ENCODE measurements at regions not wholly inside any gene's neighbourhood (a gene's known extent, or its start where the extent isn't known, plus 50 kb on each side); places are given as distances from the start of the nearest gene placed in this dataset.

GRCh38 chr2:2754940-2755339, 423.9 kb upstream of the MYT1L start:
- 98% methylated on average over 5 of the region's 5 CpGs for WGBS
- TF ChIP-seq POLR2A (IDR thresholded peaks at IDR 0.05) (no peak), CTCF (IDR thresholded peaks at IDR 0.05) (no peak), POLR2AphosphoS5 (IDR thresholded peaks at IDR 0.05) (no peak)
- H3K27me3 ChIP-seq (replicated peaks; ENCODE audit: insufficient read depth): no peaks in the 10 kb centered on the region
- no peak overlapping the region for H3K27ac ChIP-seq
- H3K36me3 ChIP-seq: no peaks in the 10 kb centered on the region
- DNase-seq (ENCODE audit: low spot score): no peak
- no peak overlapping the region for H3K4me3 ChIP-seq
- intact Hi-C loops (cut with DNase I): no loop called here
- H3K4me1 ChIP-seq (replicated peaks): no peaks in the 10 kb centered on the region
- H3K9me3 ChIP-seq: no peaks in the 10 kb centered on the region

- Histone ChIP-seq H3K27ac (no peak overlapping the region), H3K4me1 (replicated peaks) (no peaks in the 10 kb centered on the region), H3K9me3 (no peaks in the 10 kb centered on the region), H3K4me3 (no peak overlapping the region), H3K27me3 (replicated peaks; ENCODE audit: insufficient read depth) (no peaks in the 10 kb centered on the region), H3K36me3 (no peaks in the 10 kb centered on the region)
- no peak for DNase-seq (ENCODE audit: low spot score)
- no peak for TF ChIP-seq POLR2A (IDR thresholded peaks at IDR 0.05)
- TF ChIP-seq CTCF (IDR thresholded peaks at IDR 0.05): no peak
- no peak for TF ChIP-seq POLR2AphosphoS5 (IDR thresholded peaks at IDR 0.05)
- WGBS: 91% methylated on average over 14 of the region's 14 CpGs
- intact Hi-C loops (cut with DNase I): no loop called here
Measured at GRCh38 chr2:2751715-2752315, 420.7 kb upstream of the MYT1L start.

- DNase-seq (ENCODE audit: low spot score): no peak
- Histone ChIP-seq H3K9me3 (no peaks in the 10 kb centered on the region), H3K27me3 (replicated peaks; ENCODE audit: insufficient read depth) (no peaks in the 10 kb centered on the region), H3K4me1 (replicated peaks) (no peaks in the 10 kb centered on the region), H3K36me3 (no peaks in the 10 kb centered on the region), H3K27ac (no peak overlapping the region), H3K4me3 (no peak overlapping the region)
- TF ChIP-seq CTCF (IDR thresholded peaks at IDR 0.05) (no peak), POLR2AphosphoS5 (IDR thresholded peaks at IDR 0.05) (no peak), POLR2A (IDR thresholded peaks at IDR 0.05) (no peak)
- intact Hi-C loops (cut with DNase I): no loop called here
- 94% methylated on average over 44 of the region's 44 CpGs for WGBS
Measured at GRCh38 chr2:2750867-2751714, 420.0 kb upstream of the MYT1L start.

GRCh38 chr2:2749206-2749598, 418.1 kb upstream of the MYT1L start:
- Histone ChIP-seq H3K9me3 (no peaks in the 10 kb centered on the region), H3K27ac (no peak overlapping the region), H3K4me1 (replicated peaks) (no peaks in the 10 kb centered on the region), H3K36me3 (no peaks in the 10 kb centered on the region), H3K27me3 (replicated peaks; ENCODE audit: insufficient read depth) (no peaks in the 10 kb centered on the region), H3K4me3 (no peak overlapping the region)
- no peak for TF ChIP-seq POLR2A (IDR thresholded peaks at IDR 0.05)
- no peak for DNase-seq (ENCODE audit: low spot score)
- 84% methylated on average over 9 of the region's 9 CpGs for WGBS
- intact Hi-C loops (cut with DNase I): no loop called here

GRCh38 chr2:2748399-2749205, 417.5 kb upstream of the MYT1L start:
- H3K27me3 ChIP-seq (replicated peaks; ENCODE audit: insufficient read depth): no peaks in the 10 kb centered on the region
- H3K36me3 ChIP-seq: no peaks in the 10 kb centered on the region
- DNase-seq (ENCODE audit: low spot score): no peak
- H3K9me3 ChIP-seq: no peaks in the 10 kb centered on the region
- no peak overlapping the region for H3K4me3 ChIP-seq
- no peak overlapping the region for H3K27ac ChIP-seq
- TF ChIP-seq POLR2AphosphoS5 (IDR thresholded peaks at IDR 0.05) (no peak), CTCF (IDR thresholded peaks at IDR 0.05) (no peak), POLR2A (IDR thresholded peaks at IDR 0.05) (no peak)
- WGBS: 87% methylated on average over 13 of the region's 13 CpGs
- intact Hi-C loops (cut with DNase I): no loop called here
- H3K4me1 ChIP-seq (replicated peaks): no peaks in the 10 kb centered on the region
